ENCODE measurements at regions not wholly inside any gene's neighbourhood (a gene's known extent, or its start where the extent isn't known, plus 50 kb on each side); places are given as distances from the start of the nearest gene placed in this dataset.

DNA sequence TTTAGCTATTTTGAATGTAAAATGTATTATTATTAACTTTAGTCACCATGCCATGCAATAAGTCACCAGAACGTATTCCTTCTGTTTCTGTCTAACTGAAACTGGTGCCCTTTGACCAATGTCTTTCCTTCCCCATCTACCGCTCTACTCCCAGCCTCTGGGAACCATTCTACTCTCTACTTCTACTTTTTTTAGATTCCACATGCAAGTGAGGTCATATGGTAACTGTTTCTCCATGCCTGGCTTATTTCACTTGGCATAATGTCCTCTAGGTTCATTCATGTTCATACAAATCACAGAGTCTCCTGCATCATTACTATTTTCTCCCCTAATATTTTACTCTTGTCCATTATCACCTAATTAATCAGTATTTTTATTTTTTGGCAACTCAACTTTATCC is 160.1 kb downstream of the TMX1 start:
- no peak for ATAC-seq

DNA sequence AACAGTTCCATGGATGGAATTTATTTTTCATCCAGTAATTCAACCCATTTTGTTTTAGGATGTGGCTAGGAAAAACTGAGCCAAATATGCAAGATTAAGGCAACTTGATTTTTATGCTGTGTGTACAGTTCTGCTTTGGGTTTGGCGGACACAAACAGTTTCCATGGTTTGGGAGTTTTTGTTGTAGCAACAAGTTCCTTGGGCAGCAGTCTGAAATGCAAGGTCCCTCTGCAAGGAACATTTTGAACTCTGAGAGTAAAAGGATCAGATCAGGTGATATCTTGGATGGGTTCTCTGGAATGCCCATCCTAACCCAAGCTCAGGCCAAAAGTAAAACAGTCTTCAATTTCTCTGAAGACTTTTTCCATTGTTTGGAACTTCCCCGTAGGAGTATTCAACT is 161.2 kb downstream of the TMX1 start:
- ATAC-seq = no peak

DNA sequence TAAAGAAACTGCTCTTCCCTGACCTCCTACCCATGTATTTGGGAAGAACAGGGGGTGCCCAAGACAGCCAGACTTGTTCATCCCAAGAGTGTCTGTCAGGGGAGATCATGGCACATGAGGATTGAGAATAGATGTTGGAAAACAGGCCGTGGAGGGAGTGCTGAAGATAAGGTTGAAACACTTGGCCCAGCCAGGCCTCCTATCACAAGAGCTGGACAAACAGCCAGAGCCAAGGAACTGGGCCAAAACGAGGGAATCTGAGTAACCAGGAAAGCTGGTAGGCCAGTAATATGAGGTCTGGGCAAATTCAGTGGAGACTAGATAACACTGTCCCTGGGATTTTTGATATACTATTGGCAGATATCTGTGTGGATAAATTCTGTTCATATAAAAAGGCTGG is 161.7 kb downstream of the TMX1 start:
- ATAC-seq = no peak

DNA sequence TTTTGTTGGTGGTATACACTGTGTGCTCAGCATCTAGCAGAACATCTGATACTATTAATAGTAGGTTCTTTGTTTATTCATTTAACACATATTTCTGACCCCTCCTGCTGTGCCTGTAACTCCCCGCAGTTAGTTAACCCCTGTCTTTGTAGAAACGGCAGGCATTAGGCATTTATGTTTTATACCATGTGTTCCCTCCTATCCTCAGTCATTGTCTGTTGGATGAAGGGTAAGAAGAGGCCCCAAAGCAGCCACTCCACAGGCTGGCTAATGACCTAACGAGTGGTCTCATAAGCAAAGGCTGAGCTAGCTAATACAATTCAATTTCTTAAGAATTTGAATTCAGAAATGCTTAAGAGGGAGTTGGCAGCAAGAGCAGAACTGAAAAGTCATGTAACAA is 170.8 kb downstream of the TMX1 start:
- no peak for ATAC-seq

DNA sequence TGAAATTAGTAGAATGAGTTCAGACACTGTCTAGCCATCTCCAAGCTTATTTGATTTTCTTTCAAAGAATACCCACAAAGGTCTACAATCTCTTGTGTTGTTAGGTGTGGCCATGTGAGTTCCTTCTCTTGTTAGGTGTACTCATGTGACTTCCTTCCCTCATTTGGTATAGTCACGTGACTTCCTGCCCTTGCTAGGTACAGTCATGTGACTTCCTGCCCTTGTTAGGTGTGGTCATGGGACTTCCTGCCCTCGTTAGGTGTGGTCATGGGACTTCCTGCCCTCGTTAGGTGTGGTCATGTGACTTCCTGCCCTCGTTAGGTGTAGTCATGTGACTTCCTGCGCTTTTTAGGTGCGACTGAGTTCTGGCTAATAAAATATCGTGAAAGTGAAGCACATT is 179.6 kb downstream of the TMX1 start:
- no peak for ATAC-seq

DNA sequence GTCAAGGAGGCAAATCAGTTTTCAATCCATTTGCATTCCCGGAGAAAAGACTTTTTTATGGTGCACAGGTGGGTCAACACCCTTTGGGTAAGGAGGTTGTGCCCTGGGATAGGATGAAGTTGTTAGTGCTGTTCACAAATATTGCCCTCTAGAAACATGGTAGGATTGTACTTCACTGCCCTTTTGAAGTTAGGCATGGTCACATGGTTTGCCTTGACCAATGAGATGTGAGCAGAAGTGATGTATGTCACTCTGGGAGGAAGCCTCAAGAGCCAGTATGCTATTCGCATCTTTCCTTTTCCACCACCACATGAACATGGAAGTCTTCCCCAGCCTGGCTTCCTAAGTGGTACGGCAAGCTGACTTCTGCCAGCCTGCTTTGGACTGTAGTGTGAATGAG is 182.7 kb downstream of the TMX1 start:
- ATAC-seq = no peak

DNA sequence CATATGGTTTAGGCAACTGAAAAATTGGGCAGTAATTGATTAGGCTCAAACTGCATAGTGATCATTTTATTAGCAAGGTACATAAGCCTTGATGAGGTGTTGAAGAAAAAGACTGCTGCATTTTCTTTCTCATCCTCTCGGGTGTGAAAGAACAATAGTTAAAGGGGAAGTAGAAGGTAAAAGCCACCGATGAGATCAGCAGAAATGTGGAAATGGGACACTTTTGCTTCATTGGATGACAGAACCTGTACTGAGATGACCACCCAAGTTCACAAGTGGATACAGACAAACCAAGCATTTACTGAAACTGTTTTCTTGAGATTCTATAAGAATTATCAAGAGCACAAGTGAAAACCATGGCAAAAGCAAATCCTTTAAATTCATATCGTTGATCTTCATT is 184.0 kb downstream of the TMX1 start:
- ATAC-seq = no peak

DNA sequence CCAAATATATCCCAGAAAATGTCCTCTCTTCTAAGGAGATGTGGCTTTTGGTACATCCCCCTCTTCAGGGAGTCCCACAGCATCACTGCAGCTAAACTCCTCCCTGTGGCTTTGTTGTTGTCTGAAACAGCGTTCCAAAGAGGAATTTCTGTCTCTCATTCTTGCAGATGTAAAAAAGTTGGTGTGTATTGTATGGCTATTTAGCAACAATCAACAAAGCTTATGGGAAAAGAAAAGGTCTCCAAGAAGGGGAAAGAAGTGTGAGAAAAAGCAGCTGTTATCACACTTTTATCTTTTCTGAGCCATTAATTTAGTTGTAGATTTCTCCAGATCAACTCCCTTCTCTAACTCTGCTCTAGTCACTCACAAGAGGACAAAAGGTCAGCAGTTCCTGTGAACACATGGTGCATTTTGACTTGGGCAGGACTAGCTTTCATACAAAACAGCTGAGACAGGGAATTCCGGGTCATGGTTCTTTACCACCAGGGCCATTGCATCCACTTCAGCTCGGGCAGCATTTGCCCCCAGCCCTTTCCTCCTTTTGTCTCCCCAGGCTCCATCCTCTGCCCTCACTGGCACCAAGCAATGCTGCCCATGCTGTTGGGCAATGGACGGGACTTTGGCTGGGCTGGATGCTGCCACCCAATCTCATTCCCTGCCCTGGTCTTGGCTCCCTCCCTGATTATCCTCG is 184.7 kb downstream of the TMX1 start:
- no peak for ATAC-seq

DNA sequence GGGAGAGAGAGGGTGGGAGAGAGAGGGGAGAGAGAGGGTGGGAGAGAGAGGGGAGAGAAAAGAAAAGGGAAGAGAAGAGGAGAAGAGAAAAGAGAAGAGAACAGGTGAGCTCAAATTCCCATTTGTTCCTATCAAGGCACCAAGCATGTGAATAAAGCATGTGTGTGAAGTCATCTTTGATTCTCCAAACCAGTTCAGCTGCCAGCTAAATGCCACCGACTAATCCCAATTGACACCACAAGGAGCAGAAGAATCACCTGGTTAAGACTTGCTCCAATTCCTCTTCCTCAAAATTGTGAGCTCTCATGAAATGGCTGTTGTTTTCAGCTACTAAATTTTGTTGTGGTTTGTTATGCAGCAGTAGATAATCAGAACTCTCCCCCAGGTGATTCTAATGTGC is 188.9 kb downstream of the TMX1 start:
- peak; percentile 85 for ATAC-seq

DNA sequence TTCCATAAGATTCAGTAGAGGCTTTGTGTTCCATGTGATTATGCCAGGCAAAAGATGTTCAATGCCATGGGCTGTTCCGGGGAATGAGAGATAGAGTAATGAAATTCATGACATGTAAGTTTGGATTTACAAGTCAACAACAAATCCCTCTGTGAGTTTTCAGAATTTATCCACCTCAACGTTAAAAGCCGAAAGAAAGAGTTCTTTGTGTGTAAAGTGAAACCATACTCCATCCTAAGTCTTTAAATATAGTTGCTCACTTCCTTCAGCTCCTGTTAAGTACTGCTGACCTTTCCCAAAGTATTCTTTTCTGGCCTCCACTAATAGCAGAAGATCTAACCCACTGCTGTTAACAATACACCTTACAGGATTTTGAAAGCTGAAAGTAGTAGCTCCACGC is 190.0 kb downstream of the TMX1 start:
- ATAC-seq = no peak

DNA sequence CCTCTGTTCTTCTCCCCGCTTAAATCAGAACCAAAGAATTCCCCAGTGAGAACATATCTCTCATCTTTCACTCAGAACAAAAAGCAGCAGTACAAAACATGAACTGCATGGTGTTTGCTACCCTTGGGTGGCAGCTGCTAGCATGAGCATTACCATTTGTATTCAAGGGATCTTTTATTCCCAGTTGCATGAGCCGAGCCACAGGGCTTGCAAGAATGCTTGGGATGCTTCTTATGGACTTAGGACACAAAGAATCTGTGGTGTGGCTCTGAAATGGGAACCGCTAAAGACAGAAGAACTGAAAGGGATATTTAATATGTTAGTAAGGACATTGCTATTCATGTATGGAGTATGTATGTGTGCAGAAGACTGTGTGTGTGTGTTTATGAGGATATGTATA is 190.6 kb downstream of the TMX1 start:
- ATAC-seq = no peak

DNA sequence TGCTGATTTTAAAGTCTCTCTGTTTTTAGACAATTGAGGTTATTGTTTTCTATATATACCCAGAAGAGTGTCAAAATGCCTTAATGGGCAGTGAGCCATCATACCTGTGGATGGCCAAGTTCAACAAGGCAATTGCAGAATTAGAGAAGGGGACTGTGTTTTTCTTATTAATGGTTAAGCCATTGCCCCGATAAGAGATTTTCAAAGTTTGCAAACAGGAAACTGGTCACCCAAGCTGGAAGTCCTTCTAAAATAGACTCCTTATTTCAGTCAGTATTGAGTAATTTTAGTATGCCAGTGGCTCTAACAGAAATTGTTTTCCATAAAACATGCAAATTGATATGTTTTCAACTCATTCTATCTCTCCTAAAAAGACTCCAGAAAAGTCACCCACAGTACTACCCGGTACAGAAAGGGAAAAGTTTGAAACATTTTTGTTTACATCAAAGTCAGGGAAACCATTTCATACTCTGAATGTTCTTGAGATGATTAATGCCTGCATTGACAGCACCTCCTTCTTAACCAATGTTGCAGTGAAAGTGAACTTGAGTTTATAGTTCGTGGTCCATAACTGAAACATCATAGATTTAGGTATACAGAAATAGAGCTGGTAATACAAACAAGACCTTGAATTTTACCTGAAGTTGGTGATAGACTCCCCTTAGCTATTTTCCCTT is 191.1 kb downstream of the TMX1 start:
- ATAC-seq = no peak

DNA sequence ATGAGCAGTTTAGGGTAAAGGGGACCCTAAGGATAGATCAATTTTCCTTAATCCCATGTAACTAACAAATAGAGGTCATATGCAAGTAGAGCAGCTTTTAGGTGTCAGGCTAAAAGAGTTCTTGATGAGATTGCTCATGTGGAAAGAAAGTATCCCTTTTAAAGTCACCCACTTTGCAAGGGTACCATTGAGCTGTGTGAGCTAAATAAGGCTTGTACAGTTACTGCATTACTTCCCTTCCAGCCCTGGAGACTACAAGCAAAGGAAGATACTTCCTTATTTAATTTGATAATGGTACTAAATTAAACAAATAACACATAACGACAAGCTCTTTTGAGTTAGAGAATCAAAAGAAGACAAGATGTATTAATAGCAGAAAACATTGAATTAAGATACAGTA is 191.7 kb downstream of the TMX1 start:
- no peak for ATAC-seq

DNA sequence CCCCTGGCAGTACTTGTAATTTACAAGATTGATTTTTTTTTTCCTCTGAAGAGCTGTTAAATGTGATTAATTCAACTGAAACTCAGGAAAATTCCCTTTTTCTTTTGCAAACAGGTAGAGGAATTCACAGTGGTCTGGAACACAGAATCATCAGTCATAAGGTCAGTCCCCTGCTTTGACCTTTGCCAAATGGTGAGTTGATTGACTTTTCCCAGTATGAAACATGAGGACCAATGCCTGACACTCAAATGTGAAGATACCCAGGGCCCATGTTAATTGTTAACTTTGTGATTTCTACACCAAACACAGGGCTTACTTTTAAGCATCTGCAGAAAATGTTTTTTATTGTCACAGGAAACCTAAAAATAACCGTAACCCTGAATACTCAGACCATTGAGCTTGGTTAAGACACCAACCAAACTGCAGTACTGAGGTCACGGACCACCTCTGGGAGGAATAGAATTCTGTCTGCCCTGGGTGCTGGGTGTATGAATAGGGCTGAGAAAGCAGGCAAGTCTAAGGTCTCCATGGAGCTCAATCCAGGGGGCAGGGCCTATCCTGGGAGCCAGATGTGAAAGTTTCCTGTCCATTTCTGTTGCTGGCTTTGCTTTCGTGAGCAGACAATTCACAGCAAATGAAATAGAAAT is 192.4 kb downstream of the TMX1 start:
- ATAC-seq = no peak

DNA sequence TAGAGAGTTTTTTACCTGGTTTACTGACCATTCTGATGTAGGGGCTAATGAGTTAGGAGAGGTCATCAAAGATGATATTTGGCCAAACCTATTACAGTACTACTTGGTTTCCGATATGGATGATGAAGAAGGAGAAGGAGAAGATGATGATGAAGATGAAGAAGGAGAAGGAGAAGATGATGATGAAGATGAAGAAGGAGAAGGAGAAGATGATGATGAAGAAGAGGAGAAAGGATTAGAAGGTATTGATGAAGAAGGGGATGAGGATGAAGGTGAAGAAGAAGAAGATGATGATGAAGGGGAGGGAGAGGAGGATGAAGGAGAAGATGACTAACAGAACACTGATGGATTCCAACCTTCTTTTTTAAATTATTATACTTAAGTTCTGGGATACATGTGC is 196.6 kb downstream of the TMX1 start:
- no peak for ATAC-seq

DNA sequence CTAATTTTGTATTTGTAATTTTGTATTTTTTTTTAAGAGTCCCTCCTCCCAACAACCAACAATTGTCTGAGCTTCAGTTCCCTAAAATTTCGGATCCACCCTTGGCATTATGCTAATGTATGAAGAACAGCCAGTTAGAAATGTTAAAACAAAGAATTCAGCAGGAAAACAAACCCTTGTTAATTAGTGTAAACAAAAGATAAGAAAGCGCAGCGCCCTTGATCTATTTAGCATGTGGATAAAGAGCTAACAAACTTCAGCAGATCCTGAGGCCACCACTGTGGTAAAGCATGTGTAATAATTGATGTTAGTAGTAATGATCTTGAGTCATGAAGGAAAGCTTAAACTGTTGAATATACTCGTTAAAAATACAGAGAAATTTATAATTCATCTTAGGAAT is 199.8 kb downstream of the TMX1 start:
- ATAC-seq = no peak

DNA sequence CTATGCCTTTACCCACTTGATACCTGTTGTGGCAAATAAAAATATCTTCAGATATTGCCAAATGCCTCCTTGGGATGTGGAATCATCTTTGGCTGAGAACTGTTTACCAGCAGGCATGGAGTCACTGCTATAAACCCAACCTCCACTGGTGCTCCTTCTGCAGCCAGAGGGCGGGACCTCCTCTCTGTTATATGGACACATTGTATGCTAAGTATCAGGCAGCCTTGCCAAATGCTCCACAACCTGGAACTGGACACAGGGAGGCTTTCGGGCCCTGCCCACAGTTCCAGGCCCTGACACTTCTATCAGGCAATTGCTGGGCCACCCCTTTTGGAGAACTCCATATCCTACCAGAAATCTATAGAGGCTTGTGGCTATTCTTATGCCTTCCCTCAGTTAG is 201.0 kb downstream of the TMX1 start:
- no peak for ATAC-seq

DNA sequence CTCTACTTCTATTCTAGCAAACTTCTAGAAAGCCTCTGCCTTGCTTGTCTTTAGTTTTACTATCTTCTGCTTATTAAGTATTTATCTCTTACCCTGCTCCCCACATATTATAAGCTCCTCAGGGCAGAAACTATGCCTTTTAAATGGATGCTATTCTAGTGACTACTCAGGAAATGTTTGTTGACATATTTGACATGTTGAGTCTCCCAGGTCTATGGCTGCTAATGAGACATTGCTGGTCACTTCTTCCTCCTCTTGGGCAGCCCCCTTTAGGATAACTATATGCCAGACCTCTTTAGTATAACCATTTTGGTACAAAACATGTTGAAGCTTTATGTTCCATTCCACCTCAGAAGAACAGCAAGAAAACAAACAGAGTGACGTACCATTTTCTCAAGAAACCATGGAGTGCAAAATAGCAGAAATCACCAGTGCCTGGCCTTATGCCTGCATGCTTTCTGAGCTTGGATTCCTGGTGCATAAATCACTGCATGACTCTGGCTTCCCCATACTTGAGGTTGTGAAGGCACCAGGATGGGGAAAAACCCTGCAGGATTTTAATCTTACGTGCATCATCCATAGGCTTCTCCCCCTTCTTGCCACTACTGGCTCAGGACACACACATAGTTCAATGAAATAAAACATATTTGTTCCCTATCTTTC is 202.6 kb downstream of the TMX1 start:
- peak; percentile 88 for ATAC-seq

DNA sequence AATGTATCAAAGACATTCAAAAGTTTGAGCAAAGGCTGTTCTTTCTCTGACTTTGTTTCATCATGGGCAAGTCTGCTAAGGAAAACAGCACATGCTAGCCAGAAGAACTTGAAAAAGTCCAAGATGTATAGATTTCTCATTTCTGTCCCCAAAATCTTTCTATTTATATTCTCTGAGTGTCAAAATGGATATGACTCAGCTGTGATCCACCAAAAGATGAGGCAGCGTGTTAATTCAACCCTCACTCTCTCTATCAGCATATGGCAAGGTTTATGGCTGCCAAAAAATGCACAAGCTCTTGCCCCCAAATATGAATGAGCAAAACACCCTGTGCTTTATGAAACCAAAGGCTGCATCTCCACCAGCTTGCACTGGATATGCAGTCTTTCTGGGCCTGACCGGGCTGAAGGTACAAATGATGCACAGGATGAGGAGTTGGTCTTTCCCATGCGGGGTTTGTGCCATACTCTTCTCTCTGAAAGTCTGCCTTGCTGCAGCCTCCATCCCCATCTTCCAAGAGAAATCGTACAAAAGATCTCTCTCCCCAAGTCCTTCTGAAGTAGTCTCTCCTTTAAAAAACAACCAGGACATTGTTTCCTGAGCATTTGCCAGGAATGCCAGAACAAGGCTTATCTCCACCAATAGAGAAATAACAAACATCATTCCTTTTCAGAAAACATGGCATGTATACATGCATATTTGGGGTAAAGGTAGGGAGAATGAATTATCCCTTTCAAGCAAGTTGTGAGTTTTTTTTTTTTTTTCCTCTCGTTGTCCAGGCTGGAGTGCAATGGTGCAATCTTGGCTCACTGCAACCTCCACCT is 203.4 kb downstream of the TMX1 start:
- ATAC-seq = no peak

DNA sequence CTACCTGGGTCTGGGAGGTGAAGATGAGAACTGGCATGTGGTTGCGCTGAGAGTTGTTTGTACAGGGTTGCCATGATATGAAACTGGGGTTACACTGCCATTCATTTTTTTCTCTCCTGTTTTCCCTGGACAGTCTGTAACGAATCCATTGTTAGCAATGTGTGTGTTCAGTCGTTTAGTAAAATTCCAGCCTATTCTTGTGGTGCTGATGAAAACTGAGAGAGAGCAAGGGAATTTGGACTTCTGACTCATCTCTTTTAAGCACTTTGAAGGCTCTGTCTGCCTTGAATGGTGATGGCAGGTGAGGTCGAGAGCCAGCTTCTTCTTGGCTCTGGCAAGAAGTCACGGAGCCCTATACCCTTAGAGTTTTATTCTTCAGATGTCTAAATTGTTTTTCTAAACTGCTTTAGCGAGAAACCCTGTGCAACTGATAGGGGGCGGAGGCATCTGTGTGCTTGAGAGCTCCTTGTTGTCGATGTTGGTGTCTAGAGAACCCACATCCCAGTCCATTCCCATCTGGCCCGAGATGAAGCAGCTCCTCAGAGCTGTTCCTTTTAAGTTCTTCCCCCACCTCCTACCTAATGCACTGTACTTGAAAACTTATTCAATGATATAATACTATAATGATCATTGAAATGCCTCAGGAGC is 204.4 kb downstream of the TMX1 start:
- ATAC-seq = no peak

DNA sequence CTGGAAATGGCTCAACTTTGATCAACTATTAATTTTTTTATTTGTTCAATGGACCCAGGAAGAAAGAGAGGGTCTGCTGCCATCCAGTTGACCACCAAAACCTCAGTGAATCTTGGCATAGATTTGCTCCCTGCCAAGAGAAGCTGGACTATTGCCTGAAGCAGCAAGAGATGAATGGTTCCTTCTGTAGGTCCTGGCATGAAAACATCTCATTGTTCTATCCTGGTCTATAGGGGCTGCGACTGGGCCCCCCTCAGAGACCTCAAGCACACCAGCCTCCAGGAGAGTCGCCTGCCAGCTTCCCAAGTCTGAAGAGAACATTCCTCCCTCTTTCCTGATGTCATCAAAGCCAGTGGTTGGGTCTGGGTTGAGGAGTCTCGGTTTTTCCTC is 204.9 kb downstream of the TMX1 start:
- no peak for ATAC-seq

DNA sequence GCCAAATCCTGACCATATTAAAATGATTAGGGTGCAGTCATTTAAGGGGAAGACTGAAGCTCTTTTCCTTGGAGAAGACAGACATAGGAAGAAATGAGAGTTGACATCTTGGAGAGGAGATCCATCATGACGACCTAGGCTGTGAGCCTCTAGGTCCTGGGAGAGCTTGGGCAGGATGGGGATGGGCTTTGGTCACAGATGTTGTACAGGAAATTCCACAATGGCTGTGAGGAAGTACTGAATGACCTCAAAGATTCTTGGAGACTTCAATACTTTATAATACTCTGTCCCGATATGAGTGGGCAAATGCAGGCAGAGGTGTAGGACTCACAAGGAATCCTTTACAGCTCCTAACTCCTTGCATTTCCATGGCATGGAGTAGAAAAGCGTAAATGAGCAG is 204.9 kb upstream of the FRMD6 start:
- no peak for ATAC-seq

All from esophagus mucosa (tissue), 1 donor.